Nephron progenitor cell (in vitro differentiated cells): ENCODE measurements at regions not wholly inside any gene's neighbourhood (a gene's known extent, or its start where the extent isn't known, plus 50 kb on each side); places are given as distances from the start of the nearest gene placed in this dataset.

Experiments
- DNase-seq: peaks from one replicate; pipeline ENCODE4 v3.0.0; 2021
- H3K27ac Mint-ChIP-seq: 2 replicates; pipeline ENCODE4 v1.8.0; 2021; ENCODE audit warnings: mild to moderate bottlenecking, moderate library complexity, mixed read lengths
- H3K27me3 Mint-ChIP-seq: 2 replicates; pipeline ENCODE4 v1.8.0; 2021; ENCODE audit warnings: mild to moderate bottlenecking, low read depth, mixed read lengths; ENCODE audit not compliant: poor library complexity
- H3K36me3 Mint-ChIP-seq: 2 replicates; pipeline ENCODE4 v1.8.0; 2021; ENCODE audit warnings: low read depth, mixed read lengths
- H3K4me1 Mint-ChIP-seq: 2 replicates; pipeline ENCODE4 v1.8.0; 2021; ENCODE audit warnings: mixed read lengths
- H3K4me3 Mint-ChIP-seq: 2 replicates; pipeline ENCODE4 v1.8.0; 2021; ENCODE audit warnings: mild to moderate bottlenecking, moderate library complexity, mixed read lengths
- H3K9me3 Mint-ChIP-seq: 2 replicates; pipeline ENCODE4 v1.8.0; 2021; ENCODE audit warnings: mild to moderate bottlenecking, moderate library complexity, mixed read lengths
- CTCF ChIP-seq: fragments of 200-600 bp; sonication (generic); IDR thresholded peaks from 2 replicates; pipeline ENCODE4 v1.5.0; 2021; ENCODE audit warnings: antibody characterized with exemption

GRCh38 chr6:105805501-105806023 is 280.6 kb upstream of the PRDM1 start:
- H3K4me1 Mint-ChIP-seq, result peaks cover 28% of the 10 kb centered on the region
- TF ChIP-seq CTCF, result no peak
- H3K4me3 Mint-ChIP-seq, result no peak overlapping the region
- H3K9me3 Mint-ChIP-seq, result peaks cover 9% of the 10 kb centered on the region
- H3K27ac Mint-ChIP-seq, result no peak overlapping the region
- DNase-seq, result no peak
- no peaks in the 10 kb centered on the region for H3K27me3 Mint-ChIP-seq
- peaks cover 11% of the 10 kb centered on the region for H3K36me3 Mint-ChIP-seq

GRCh38 chr6:105804424-105804823 is 281.7 kb upstream of the PRDM1 start:
- Mint-ChIP-seq H3K27me3 (no peaks in the 10 kb centered on the region), H3K9me3 (peaks cover 9% of the 10 kb centered on the region), H3K4me1 (peaks cover 17% of the 10 kb centered on the region)

GRCh38 chr6:105804000-105804399 is 282.1 kb upstream of the PRDM1 start:
- peaks cover 11% of the 10 kb centered on the region for H3K36me3 Mint-ChIP-seq

More at GRCh38 chr6:105804424-105804823, 281.7 kb upstream of the PRDM1 start:
- no peak for TF ChIP-seq CTCF
- Mint-ChIP-seq H3K4me3 (no peak overlapping the region), H3K27ac (no peak overlapping the region), H3K36me3 (peaks cover 11% of the 10 kb centered on the region)
- DNase-seq, result no peak

GRCh38 chr6:105803442-105803841 is 282.7 kb upstream of the PRDM1 start:
- no peak for TF ChIP-seq CTCF
- no peaks in the 10 kb centered on the region for H3K27me3 Mint-ChIP-seq
- H3K27ac Mint-ChIP-seq, result no peak overlapping the region
- DNase-seq, result no peak
- H3K4me3 Mint-ChIP-seq, result no peak overlapping the region
- peaks cover 9% of the 10 kb centered on the region for H3K9me3 Mint-ChIP-seq
- peaks cover 7% of the 10 kb centered on the region for H3K4me1 Mint-ChIP-seq
- H3K36me3 Mint-ChIP-seq, result peaks cover 11% of the 10 kb centered on the region

More at GRCh38 chr6:105804000-105804399, 282.1 kb upstream of the PRDM1 start:
- Mint-ChIP-seq H3K4me1 (peaks cover 12% of the 10 kb centered on the region), H3K9me3 (peaks cover 9% of the 10 kb centered on the region), H3K27ac (no peak overlapping the region), H3K27me3 (no peaks in the 10 kb centered on the region), H3K4me3 (no peak overlapping the region)
- TF ChIP-seq CTCF, result no peak
- no peak for DNase-seq

- H3K27me3 Mint-ChIP-seq, result no peaks in the 10 kb centered on the region
- peaks cover 9% of the 10 kb centered on the region for H3K9me3 Mint-ChIP-seq
- H3K4me1 Mint-ChIP-seq, result peaks cover 6% of the 10 kb centered on the region
- H3K36me3 Mint-ChIP-seq, result peaks cover 5% of the 10 kb centered on the region
- no peak overlapping the region for H3K27ac Mint-ChIP-seq
- no peak for TF ChIP-seq CTCF
- no peak overlapping the region for H3K4me3 Mint-ChIP-seq
- DNase-seq, result no peak
These were observed 283.4 kb upstream of the PRDM1 start for GRCh38 chr6:105802703-105803102.

GRCh38 chr6:105800871-105801270 is 285.3 kb upstream of the PRDM1 start:
- H3K4me1 Mint-ChIP-seq, result peaks cover 16% of the 10 kb centered on the region
- no peak for DNase-seq
- H3K27ac Mint-ChIP-seq, result no peak overlapping the region
- TF ChIP-seq CTCF, result no peak
- peaks cover 3% of the 10 kb centered on the region for H3K9me3 Mint-ChIP-seq
- H3K4me3 Mint-ChIP-seq, result no peak overlapping the region
- H3K27me3 Mint-ChIP-seq, result no peaks in the 10 kb centered on the region
- no peaks in the 10 kb centered on the region for H3K36me3 Mint-ChIP-seq
